ENCODE measurements at regions not wholly inside any gene's neighbourhood (a gene's known extent, or its start where the extent isn't known, plus 50 kb on each side); places are given as distances from the start of the nearest gene placed in this dataset.

- no peak overlapping the region for H3K4me3 ChIP-seq
- no peaks in the 10 kb centered on the region for H3K4me1 ChIP-seq
- H3K36me3 ChIP-seq, result no peaks in the 10 kb centered on the region
- no peak for DNase-seq
- H3K27me3 ChIP-seq, result no peaks in the 10 kb centered on the region
- H3K9me3 ChIP-seq, result no peaks in the 10 kb centered on the region
- intact Hi-C loops (cut with DNase I; ENCODE audit: low total_unique reads), result no loop called here
- TF ChIP-seq POLR2A (IDR thresholded peaks at IDR 0.05) (no peak), CTCF (IDR thresholded peaks at IDR 0.05) (no peak)
- no peak overlapping the region for H3K27ac ChIP-seq
These were observed 218.8 kb upstream of the NR4A3 start for GRCh38 chr9:99602854-99603253.

- DNase-seq, result no peak
- no peak for TF ChIP-seq CTCF (IDR thresholded peaks at IDR 0.05)
- no peak for TF ChIP-seq POLR2A (IDR thresholded peaks at IDR 0.05)
- Histone ChIP-seq H3K27ac (no peak overlapping the region), H3K27me3 (no peaks in the 10 kb centered on the region), H3K9me3 (no peaks in the 10 kb centered on the region), H3K4me3 (no peak overlapping the region), H3K36me3 (no peaks in the 10 kb centered on the region), H3K4me1 (no peaks in the 10 kb centered on the region)
- intact Hi-C loops (cut with DNase I; ENCODE audit: low total_unique reads), result no loop called here
These were observed 216.5 kb upstream of the NR4A3 start for GRCh38 chr9:99605016-99605743.

- TF ChIP-seq CTCF (IDR thresholded peaks at IDR 0.05) (no peak), POLR2A (IDR thresholded peaks at IDR 0.05) (no peak)
- no peaks in the 10 kb centered on the region for H3K9me3 ChIP-seq
- no peaks in the 10 kb centered on the region for H3K27me3 ChIP-seq
- no peak overlapping the region for H3K27ac ChIP-seq
- intact Hi-C loops (cut with DNase I; ENCODE audit: low total_unique reads), result no loop called here
- H3K36me3 ChIP-seq, result no peaks in the 10 kb centered on the region
- no peak overlapping the region for H3K4me3 ChIP-seq
- no peaks in the 10 kb centered on the region for H3K4me1 ChIP-seq
- DNase-seq, result no peak
These were observed 215.4 kb upstream of the NR4A3 start for GRCh38 chr9:99606296-99606695.

- no peak overlapping the region for H3K4me3 ChIP-seq
- DNase-seq, result no peak
- TF ChIP-seq CTCF (IDR thresholded peaks at IDR 0.05) (no peak), POLR2A (IDR thresholded peaks at IDR 0.05) (no peak)
- no peaks in the 10 kb centered on the region for H3K27me3 ChIP-seq
- intact Hi-C loops (cut with DNase I; ENCODE audit: low total_unique reads), result no loop called here
- H3K4me1 ChIP-seq, result no peaks in the 10 kb centered on the region
- no peaks in the 10 kb centered on the region for H3K36me3 ChIP-seq
- H3K27ac ChIP-seq, result no peak overlapping the region
- no peaks in the 10 kb centered on the region for H3K9me3 ChIP-seq
These were observed 214.7 kb upstream of the NR4A3 start for GRCh38 chr9:99606957-99607356.

- intact Hi-C loops (cut with DNase I; ENCODE audit: low total_unique reads), result no loop called here
- no peak for TF ChIP-seq CTCF (IDR thresholded peaks at IDR 0.05)
- TF ChIP-seq POLR2A (IDR thresholded peaks at IDR 0.05), result no peak
- Histone ChIP-seq H3K27ac (no peak overlapping the region), H3K27me3 (no peaks in the 10 kb centered on the region), H3K4me3 (no peak overlapping the region), H3K36me3 (no peaks in the 10 kb centered on the region), H3K4me1 (no peaks in the 10 kb centered on the region), H3K9me3 (no peaks in the 10 kb centered on the region)
- no peak for DNase-seq
These were observed 213.7 kb upstream of the NR4A3 start for GRCh38 chr9:99607842-99608448.

Measured in uterus (tissue), 3 donors.